Activated naive CD4-positive, alpha-beta T cell treated with anti-CD3 and anti-CD28 coated beads, Interleukin-2, amount 50 U/mL, for 16 hours (primary cell): ENCODE measurements at regions not wholly inside any gene's neighbourhood (a gene's known extent, or its start where the extent isn't known, plus 50 kb on each side); places are given as distances from the start of the nearest gene placed in this dataset.
"Not testable (repeated sequence)": the region's sequence is repeated elsewhere in the genome, so short reads cannot be mapped to it uniquely, and the experiment has no call there.

ENCODE experiments used
- DNase-seq: peaks from one replicate; pipeline ENCODE4 v3.0.0-alpha.2; 2020

DNA sequence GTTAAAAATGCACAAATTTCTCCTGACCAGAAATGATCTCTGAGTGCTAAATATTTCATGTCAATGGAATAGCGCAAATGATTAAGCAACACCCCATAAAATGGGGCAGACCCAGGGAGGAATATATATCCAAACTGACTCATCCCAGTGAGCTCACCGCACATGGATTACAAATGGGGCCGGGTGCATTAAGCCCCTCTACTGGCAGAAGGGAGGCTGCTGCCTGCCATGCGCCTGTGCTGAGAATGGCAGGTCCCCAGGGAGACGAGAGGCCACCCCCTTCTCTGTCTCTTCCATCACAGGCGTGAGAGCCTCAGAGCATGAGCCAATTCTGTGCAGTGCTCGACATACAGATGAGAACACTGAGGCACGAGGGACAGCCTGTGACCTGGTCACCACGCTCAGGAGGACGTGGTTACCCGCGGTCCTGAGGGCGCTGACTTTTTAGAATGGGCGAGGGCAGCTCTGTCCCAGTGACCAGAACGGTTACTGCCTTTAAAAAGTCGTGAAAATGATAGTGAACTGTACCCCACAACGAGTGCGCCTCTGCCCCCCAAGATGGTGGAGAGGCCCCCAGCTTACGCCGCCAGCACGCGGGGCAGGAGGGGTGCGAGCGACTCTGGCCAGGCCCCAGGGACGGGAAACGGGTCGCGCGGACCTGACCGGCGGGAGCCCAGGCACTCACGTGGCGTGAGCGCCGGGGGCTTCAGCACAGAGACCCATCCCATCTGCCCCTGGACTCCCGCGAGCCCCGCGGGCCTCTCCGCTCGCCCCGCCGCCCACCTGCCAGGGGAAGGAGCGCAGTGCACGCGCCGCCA lies 130.2 kb upstream of the ALDH3B2 start:
- not testable (repeated sequence) for DNase-seq

DNA sequence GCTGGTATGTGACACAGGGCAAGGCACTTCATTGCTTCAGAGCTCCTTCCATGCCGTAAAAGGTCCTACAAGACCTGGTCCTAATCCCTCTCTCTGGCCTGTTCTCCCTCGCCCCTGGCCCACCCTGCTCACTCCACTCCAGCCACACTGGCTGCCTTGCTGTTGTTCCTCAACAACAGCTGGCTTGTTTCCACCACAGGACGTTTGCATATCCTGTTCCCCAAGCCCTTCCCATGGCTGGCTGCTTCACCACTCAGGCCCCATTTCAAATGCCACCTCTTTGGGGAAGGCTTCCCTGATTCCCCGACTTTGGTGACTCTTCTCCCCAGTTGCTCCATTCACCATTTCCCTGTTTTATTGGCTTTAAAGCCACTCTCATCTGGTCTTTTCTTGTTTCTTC lies 129.1 kb upstream of the ALDH3B2 start:
- DNase-seq, result not testable (repeated sequence)

DNA sequence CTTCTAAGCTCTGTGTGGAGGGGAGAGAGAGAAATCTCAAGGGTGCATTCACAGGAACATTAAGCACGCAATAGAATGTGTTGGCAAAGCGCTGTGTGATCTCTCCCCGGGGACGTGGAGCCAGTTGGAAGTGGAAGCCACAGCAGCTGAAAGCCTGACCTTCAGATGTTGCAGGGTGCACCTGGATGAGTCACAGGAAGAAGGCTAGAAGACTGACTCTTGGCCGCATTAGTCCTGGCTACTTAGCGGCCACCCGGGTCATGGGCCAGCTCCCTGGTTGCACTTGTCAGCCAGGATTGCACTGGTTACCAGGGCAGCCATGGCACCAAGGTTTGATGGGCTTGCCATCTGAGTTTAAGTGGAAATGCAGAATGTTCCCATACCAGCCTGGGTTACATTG lies 128.6 kb upstream of the ALDH3B2 start:
- not testable (repeated sequence) for DNase-seq

DNA sequence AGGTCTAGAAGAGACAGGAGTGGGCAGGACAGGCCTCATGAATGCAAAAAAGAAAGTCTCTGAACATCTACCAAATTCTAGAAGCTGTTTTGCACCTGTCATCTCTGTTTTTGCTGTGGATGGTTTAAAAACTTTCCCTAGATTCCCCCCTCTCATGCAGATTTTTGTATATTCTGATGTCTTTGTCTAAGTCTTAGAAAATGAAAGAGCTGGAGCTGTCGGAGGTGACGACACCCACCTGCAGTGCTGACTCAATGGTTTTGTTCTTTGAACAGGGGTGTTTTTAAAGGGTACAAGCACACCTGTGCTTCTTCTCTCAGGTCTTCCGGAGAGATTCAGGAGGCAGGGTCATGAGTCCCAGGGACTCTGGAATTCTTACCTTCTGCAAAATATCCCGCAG lies 128.2 kb upstream of the ALDH3B2 start:
- not testable (repeated sequence) for DNase-seq

DNA sequence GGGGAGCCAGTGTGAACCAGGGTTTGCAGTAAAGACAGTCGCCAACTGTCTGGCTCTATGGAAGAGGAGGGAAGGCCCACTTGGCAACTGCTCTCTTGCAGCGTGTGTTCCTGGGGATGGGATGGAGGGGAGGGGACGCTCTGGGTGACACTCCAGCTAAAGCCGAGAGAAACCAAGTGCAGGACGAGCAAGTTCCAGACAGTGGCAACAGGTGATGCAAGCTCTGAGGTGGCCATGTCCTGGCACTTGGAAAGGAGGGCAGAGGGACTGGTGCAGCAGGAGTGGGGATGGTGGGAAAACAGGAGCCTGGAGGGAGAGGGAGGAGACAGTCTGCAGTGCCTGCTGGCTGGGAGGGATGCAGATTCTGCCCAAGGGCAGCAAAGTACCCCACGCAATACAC lies 127.0 kb upstream of the ALDH3B2 start:
- not testable (repeated sequence) for DNase-seq

DNA sequence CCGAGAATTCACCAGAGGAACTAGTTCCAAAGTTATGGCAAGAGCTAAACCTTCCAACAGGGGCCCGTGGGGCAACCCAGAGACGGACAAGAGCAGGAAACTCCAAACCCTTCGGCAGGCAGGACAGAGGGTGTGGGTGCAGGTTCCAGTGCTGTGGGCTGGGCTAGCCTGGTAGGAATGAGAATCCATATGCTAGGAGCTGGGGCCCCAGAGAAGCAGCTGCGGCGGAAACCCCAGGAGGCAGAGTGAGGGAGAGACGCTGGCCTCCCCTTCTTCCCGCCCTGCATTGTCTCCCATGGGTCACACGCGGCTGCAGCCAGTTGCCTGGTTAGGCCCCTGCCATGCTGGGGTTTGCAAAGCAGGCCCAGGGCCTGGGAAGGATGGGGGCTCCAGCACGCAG lies 126.2 kb upstream of the ALDH3B2 start:
- not testable (repeated sequence) for DNase-seq

DNA sequence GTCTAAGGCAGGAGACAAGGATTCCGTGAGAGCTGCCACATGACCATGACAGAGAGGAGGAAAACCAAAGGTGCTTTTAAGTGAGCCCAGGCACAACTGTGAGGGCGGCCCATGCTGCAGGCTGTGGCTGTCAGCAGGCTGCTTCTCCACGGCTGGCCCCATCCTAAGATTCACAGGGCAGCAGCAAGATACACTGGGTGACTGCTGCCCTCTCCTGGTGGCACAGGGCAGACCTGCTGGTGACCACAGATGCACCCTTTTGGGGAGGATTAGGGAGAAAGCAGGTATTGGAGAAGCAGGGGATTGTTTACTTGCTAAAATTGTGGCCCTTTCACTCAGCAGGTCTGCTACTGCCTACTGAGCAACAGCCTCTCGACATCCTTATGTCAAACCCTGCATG lies 125.4 kb upstream of the ALDH3B2 start:
- not testable (repeated sequence) for DNase-seq

DNA sequence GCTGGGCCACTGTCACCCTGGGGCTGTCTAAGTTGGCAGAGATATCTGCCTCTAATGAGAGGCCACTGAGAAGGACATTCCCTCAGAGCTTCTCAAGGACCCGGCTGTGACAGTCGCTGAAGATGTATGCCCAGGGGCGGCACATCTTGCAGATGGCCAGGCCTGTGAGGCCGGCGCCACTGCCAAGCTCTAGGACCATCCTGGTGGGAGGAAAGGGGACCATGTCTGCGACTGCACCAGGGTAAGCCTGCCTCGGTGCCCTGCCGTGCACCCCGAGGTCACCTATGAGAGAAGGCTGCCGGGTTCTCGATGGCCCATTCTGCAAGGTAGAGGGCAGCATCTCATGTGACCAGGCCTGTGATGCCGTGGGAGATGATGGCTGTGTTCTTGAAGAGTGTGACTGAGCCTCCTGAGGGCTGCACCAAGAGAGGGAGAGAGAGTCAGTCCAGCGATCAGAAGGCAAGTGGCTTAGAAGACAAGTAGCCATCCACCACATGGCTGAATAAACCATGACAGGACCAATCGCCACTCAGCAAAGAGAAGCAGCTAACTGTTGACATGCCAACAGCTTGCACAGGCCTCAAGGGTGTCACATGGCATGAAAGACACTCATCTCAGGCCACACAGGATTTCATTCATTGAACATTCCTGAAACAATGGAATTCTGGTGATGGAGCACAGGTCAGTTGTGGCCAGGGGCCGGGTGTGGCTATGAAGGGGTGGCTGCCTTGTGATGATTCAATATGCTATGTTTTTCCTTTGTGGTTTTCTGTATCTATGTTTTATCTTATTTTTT lies 123.5 kb upstream of the ALDH3B2 start:
- not testable (repeated sequence) for DNase-seq

DNA sequence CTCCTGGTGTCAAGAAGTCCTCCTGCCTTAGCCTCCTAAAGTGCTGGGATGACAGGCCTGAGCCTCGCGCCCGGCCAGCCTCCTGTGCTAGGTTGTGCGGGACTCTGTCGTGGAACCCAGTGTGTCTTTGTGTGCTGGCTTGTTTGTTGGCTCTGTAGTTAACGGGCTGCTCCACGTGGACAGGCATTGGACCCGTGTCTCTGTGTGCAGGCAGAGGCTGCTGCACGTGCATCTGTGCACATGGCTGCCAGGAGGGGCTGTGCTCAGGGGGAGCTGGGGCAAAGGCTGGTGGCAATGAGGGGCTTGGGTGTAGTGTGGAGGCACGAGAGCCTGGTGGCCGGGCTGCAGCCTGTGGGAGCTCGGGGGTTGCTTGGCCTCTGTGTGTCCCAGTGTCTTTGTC lies 121.3 kb upstream of the ALDH3B2 start:
- DNase-seq, result no peak

DNA sequence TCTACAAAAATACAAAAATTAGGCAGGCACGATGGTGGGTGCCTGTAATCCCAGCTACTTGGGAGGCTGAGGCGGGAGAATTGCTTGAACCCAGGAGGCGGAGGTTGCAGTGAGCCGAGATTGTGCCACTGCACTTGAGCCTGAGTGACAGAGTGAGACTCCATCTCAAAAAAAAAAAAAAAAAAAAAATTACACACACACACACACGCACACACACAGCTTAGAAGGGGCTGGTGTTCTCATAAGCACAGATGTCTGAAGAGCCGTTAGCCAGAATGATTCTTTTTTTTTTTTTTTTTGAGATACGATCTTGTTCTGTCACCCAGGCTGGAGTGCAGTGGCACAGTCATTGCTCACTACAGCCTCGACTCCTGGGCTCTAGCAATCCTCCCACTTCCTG lies 119.3 kb upstream of the ALDH3B2 start:
- not testable (repeated sequence) for DNase-seq

DNA sequence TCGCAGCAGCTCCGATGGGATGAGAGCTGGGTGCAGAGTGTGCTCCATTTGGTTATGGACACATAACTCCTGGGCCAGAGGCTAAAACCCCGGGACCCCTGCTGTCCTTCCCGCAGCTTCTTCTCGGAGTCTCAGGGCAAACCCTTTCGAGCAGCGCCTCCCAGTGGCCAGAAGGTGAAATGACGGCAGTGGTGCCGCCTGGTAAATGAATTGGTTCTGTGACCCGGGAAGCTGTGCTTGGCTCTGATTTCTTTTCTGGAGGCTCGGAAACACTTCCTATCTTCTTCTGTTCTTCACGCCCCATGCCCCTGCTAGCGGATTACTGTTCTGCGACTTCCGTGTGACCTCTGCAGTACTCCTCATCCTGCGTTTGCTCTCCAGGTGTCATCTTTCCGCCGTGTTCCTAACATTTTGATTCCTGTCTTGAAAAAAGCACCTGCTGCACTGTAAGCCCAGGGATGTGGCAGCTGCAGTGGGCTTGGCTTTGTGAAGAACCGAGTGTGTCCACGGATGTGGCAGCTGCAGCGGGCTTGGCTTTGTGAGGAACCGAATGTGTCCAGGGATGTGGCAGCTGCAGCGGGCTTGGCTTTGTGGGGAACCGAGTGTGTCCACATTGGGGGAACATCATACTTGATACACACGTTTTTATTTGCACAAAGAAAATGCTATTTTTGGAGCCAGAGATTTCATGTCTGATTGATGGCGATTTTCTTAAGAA lies 118.0 kb upstream of the ALDH3B2 start:
- DNase-seq, result peak; percentile 49

DNA sequence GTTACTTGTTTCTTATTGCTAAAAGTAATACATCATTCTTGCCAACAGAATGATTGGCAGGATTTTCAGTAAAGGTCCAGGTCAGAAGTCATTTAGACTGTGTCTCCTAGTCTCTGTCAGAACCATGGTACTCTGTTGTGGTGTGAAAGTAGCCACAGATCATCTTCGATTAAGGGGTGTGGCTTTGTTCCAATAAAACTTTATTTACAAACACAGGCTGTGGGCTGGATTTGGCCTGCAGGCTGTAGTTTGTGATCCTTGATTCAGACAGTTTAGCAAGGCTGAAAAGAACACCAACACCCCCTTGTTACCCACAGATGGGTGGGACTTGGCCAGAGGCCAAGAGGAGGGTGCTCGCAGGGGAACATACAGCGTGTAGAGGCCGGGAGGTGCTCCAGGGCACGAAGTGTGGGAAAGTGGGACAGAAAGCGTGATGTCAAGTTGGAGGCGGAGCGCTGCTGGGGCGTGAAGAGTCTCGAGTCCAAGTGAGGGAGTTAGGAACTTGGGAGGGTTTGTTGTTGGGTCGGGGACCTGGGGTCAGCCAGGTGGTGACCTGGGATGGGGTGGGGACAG lies 117.3 kb upstream of the ALDH3B2 start:
- DNase-seq, result not testable (repeated sequence)

DNA sequence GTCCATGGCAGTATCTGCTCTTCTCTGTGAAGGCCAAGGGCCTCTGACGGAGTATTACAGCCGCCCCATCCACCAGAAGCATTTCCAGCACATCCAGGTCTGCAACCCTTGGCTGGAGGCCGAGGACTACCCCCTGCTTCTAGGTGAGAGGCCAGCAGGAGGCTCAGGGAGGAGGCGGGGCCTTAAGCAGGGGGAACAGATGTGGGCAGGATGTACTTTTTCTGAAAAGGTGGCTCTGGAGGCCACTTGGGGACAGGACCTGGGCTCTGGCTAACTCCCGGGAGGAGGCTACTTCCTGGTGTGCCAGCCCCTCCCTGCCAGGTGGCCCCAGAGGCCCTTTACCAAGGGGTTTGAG lies 113.9 kb upstream of the ALDH3B2 start:
- not testable (repeated sequence) for DNase-seq

DNA sequence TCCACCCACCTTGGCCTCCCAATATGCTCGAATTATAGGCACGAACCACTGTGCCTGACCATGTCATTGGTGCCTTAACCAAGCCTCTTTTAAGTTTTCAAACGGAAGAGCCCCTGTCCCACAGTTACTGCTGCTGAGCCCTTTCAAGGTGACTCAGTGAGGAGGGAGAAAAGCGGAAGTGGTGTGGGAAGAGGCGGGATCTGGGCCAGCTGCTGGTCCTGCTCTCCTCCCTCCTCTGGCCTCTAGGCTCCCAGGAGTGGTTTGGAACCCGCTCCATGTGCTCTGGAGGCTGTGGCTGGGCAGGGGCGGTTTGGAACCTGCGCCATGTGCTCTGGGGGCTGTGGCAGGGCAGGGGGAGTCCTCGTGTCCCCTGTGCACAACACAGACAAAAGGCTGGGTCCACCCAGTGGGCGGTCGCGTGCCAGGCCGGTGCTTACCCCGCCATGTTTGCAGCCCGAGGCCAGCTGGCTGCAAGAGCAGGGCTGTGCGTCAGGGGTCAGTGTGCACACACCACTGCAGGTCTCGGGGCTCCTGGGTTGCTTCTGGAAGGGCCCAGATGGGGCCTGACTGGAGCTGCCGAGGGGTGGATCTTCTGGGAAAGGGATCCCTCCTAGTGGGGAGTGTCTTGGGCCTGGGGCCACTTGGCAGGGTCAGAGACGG lies 113.4 kb upstream of the ALDH3B2 start:
- not testable (repeated sequence) for DNase-seq

DNA sequence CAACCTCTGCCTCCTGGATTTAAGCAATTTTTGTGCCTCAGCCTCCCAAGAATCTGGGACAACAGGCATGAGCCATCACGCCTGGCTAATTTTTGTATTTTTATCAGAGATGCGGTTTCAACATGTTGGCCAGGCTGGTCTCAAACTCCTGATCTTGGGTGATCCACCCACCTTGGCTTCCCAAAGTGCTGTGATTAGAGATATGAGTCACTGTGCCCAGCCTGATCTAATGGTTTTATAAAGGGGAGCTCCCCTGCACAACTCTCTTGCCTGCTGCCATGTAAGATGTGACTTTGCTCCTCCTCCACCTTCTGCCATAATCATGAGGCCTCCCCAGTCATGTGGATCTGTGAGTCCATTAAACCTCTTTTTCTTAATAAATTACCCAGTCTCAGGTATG lies 107.5 kb upstream of the ALDH3B2 start:
- DNase-seq, result not testable (repeated sequence)

DNA sequence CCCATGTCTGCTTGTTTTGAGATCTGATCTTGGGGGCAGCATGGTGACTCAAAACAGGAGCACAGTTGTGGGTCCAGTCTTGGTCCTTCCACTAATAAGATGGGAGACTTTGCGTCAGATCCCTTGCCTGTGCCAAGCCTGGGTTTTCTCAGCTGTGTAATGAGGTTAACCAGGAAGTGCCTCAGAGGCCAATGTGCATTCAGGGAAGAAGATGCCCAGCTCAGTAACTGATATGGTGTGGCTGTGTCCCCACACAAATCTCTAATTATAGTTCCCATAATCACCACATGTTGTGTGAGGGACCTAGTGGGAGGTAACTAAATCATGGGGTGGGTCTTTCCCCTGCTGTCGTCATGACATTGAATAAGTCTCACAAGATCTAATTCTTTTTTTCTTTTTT lies 107.1 kb upstream of the ALDH3B2 start:
- DNase-seq, result not testable (repeated sequence)

DNA sequence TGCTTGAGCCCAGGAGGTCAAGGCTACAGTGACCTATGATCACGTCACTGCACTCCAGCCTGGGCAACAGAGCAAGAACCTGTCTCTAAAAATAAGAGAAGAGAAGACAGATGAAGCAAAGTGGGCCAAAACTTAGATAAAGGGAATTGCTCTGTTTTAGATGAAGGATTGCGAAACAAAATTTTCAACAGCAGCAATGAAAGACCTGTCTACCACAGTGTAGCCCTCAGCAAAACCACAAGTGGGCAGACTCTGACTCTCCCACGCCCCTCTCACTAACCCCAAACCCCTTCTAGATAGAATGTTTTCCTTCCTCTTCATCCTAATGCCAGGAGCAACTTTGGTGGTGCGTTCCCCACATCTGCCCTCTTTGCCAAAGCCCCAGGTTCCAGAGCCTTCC lies 105.6 kb upstream of the ALDH3B2 start:
- no peak for DNase-seq

DNA sequence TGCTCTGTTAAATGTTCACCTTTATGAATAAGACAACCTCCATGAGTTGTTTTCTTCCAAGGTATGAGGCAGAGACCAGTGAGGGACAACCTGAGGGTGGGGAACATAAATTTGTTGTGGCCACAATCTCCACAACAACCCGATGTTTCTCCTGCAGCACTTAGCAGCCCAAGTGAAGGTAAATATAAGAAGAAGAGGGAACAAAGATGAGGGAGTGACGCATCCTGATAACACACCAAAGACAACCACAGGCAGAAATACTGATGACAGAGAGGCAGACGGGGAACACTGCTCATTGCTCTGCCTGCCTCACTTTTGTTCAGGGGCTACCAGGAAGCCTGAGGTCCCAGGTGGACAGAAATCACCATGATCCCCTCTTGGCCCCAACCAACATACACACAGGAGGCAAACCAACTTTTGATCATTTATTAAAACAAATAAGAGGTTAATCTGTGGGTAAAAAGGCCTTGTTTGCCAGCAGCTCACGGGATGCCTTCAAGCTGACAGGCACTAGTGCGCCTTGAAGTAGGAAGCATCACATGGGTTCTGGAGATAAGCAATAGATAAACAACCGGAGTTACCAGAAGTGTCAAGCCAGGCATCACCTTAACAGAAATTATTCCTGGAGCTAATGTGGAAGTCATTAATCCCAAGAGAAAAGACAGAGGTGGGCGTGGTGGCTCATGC lies 104.9 kb upstream of the ALDH3B2 start:
- not testable (repeated sequence) for DNase-seq

DNA sequence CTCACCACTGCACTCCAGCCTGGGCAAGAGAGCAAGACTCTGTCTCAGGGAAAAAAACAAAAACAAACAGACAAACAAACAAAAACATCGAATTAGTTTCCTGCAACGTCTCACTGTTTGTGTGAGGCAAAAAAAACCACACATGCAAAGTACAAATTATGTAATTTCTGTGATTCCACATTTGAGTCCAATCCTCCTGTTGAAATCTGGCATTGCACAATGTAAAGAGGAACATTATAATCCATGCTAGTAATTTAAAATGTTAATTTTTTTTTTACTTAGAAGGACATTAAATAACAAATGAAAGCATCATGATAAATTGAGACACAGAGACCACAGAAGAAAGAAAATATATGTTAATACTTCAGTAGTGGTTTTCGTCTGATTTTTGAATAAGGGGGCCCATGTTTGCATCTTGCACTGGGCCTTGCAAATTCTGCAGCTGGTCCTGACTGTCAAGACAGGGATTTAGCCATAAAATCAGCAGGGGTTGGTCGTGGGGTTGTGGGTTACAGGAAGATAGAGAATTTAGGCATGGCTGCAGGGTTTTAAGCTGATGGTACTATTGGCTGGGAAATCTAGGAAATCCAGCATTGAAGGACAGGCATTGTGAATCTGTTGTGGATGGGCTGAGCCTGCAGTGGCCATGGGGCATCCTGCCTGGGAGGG lies 102.6 kb upstream of the ALDH3B2 start:
- no peak for DNase-seq

DNA sequence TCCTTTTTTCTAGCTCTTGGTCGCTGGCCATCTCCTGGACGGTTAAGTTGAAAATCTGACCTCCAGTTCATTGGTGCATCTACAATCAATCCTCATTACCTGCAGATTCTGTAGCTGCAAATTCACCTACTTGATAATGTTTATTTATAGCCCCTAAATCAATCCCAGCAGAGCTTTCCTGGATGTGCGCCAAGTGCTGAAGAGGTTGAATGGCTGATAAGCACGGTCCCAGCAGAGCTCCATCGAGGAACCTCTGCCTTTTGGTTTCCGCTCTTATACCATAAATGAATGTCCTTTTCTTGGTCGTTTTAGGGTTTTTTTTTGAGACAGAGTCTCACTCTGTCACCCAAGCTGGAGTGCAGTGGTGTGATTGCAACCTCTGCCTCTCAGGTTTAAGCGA lies 99.8 kb upstream of the ALDH3B2 start:
- not testable (repeated sequence) for DNase-seq

DNA sequence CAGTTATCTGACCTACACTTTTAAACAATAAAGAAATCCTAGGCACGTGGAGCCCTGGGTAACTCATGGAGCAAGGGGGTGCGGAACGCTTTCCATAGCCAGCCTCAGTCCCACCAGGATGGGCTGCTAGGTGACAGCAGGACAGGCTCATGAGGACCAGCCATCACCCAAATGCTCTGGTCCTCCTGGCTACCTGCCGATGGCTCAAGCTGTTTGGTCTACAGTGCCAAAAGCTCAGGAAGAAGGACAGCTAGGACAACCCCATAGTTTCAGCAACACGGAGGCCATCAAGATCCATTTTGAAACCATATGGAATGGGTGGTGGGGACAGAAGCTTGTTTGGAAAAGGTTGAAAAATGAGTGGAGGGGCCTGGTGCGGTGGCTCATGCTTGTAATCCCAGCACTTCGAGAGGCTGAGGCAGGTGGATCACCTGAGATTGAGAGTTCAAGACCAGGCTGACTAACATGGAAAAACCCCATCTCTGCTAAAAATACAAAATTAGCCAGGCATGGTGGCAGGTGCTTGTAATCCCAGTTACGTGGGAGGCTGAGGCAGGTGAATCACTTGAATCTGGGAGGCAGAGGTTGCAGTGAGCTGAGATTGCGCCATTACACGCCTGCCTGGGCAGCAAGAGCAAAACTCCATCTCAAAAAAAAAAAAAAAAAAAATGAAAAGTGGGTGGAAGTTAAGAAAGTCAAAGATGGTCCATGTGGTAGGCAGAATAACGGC lies 93.7 kb upstream of the ALDH3B2 start:
- DNase-seq, result not testable (repeated sequence)
